ENCODE measurements at regions not wholly inside any gene's neighbourhood (a gene's known extent, or its start where the extent isn't known, plus 50 kb on each side); places are given as distances from the start of the nearest gene placed in this dataset.

DNA sequence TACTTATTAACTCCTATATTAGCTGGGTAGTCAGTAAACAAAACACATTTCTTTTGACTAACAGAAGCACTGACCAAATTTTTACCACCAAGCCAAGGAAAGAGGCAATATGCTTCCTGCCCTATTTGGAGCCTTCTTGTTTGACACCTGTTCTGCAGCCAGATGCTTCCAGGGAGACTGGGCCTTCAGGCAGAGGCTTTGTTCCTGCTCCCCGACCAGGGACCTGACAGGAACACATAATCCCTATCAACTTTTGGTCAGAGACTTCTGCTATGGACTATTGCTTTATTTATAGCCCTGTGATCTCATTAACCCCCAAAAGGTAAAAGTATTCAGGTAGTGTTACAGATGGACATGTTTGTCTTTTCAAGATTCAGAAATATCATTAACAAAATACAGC, 541.3 kb downstream of the NTRK3 start:
- no peak overlapping the region for H3K23ac ChIP-seq (ENCODE audit: low read depth, low read length)
- no CpG with 5 or more reads among the region's 1 CpG for WGBS, 2 experiments (ENCODE audit: extremely low coverage in 2 of 2, insufficient read length in 1 of 2)
- H2AK9ac ChIP-seq (replicated peaks; ENCODE audit: low read depth, low read length, poor library complexity) = no peak overlapping the region
- H3K9me1 ChIP-seq (ENCODE audit: insufficient read depth, low read length) = no peaks in the 10 kb centered on the region
- TF ChIP-seq POLR2A (IDR thresholded peaks at IDR 0.05; ENCODE audit: low read depth, low read length) = no peak
- no peak for TF ChIP-seq CHD1 (IDR thresholded peaks at IDR 0.05; ENCODE audit: low read depth, low read length)
- TF ChIP-seq SMC3 (IDR thresholded peaks at IDR 0.05; ENCODE audit: low read depth, low read length) = no peak
- TF ChIP-seq RFX5 (IDR thresholded peaks at IDR 0.05; ENCODE audit: low read depth, low read length) = no peak
- TF ChIP-seq FOS (IDR thresholded peaks at IDR 0.05; ENCODE audit: low read depth, low read length) = no peak
- TF ChIP-seq, protein P1, sequence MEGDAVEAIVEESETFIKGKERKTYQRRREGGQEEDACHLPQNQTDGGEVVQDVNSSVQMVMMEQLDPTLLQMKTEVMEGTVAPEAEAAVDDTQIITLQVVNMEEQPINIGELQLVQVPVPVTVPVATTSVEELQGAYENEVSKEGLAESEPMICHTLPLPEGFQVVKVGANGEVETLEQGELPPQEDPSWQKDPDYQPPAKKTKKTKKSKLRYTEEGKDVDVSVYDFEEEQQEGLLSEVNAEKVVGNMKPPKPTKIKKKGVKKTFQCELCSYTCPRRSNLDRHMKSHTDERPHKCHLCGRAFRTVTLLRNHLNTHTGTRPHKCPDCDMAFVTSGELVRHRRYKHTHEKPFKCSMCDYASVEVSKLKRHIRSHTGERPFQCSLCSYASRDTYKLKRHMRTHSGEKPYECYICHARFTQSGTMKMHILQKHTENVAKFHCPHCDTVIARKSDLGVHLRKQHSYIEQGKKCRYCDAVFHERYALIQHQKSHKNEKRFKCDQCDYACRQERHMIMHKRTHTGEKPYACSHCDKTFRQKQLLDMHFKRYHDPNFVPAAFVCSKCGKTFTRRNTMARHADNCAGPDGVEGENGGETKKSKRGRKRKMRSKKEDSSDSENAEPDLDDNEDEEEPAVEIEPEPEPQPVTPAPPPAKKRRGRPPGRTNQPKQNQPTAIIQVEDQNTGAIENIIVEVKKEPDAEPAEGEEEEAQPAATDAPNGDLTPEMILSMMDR (conservative IDR thresholded peaks at IDR 0.05; ENCODE audit: low read depth, low read length) = no peak
- no peak for TF ChIP-seq RCOR1 (IDR thresholded peaks at IDR 0.05; ENCODE audit: insufficient replicate concordance, low read length)
- TF ChIP-seq, protein P2, sequence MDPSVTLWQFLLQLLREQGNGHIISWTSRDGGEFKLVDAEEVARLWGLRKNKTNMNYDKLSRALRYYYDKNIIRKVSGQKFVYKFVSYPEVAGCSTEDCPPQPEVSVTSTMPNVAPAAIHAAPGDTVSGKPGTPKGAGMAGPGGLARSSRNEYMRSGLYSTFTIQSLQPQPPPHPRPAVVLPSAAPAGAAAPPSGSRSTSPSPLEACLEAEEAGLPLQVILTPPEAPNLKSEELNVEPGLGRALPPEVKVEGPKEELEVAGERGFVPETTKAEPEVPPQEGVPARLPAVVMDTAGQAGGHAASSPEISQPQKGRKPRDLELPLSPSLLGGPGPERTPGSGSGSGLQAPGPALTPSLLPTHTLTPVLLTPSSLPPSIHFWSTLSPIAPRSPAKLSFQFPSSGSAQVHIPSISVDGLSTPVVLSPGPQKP (IDR thresholded peaks at IDR 0.05; ENCODE audit: borderline replicate concordance, low read depth, low read length) = no peak
- TF ChIP-seq MXI1 (IDR thresholded peaks at IDR 0.05; ENCODE audit: borderline replicate concordance, low read depth, low read length) = no peak
- no peak overlapping the region for H3K27ac ChIP-seq (ENCODE audit: insufficient read depth, low read length)
- no peak overlapping the region for H4K8ac ChIP-seq (ENCODE audit: low read depth in 2 of 2, low read length in 2 of 2)
- no peak overlapping the region for H3K4ac ChIP-seq (ENCODE audit: low read depth, low read length)
- no peak overlapping the region for H2BK5ac ChIP-seq (ENCODE audit: low read depth, low read length, poor library complexity, severe bottlenecking)
- H2BK15ac ChIP-seq (ENCODE audit: low read depth, low read length) = no peak overlapping the region
- ATAC-seq (ENCODE audit: low read depth) (no peak), DNase-seq (no peak)
- H2AK5ac ChIP-seq (ENCODE audit: low read depth, low read length) = no peak overlapping the region
- intact Hi-C loops (cut with micrococcal nuclease) = no loop called here
- no peaks in the 10 kb centered on the region for H3K36me3 ChIP-seq (ENCODE audit: control insufficient read depth, insufficient read depth, low read length)
- H3K4me3 ChIP-seq (ENCODE audit: insufficient read depth, low read depth, low read length) = no peak overlapping the region
- H2AFZ ChIP-seq (replicated peaks; ENCODE audit: low read length, poor library complexity) = no peak overlapping the region
- no peak overlapping the region for H4K5ac ChIP-seq (ENCODE audit: low read depth, low read length)
- H3K4me2 ChIP-seq (ENCODE audit: low read depth, low read length) = no peak overlapping the region
- no peaks in the 10 kb centered on the region for H3K27me3 ChIP-seq (ENCODE audit: control insufficient read depth, insufficient read depth, low read length)
- no peak overlapping the region for H4K91ac ChIP-seq (ENCODE audit: insufficient read depth, low read depth, low read length)
- BruUV-seq (replicated peaks) = no TSS peak
- no peaks in the 10 kb centered on the region for H3K4me1 ChIP-seq (ENCODE audit: control insufficient read depth, insufficient read depth, low read length)
- H3K18ac ChIP-seq (ENCODE audit: low read depth, low read length) = no peak overlapping the region
- H3K79me1 ChIP-seq (ENCODE audit: low read depth in 1 of 2, low read length in 2 of 2) = no peaks in the 10 kb centered on the region
- no peaks in the 10 kb centered on the region for H3K9me3 ChIP-seq (ENCODE audit: control insufficient read depth, insufficient read depth, low read length)
- CTCF ChIA-PET = no interaction called here
- no peak overlapping the region for H3K56ac ChIP-seq (ENCODE audit: extremely low read depth, insufficient read depth, low read length)
- no peaks in the 10 kb centered on the region for H4K20me1 ChIP-seq (ENCODE audit: insufficient read depth, low read length)
- POLR2A ChIA-PET (ENCODE audit: unreplicated experiment) = no interaction called here
- H3K9ac ChIP-seq (ENCODE audit: low read depth, low read length) = no peak overlapping the region
- H2BK20ac ChIP-seq (ENCODE audit: low read depth, low read length) = no peak overlapping the region
- no peak overlapping the region for H2BK120ac ChIP-seq (ENCODE audit: low read depth, low read length)
- dilution Hi-C loops (cut with HindIII; ENCODE audit: low sequenced_read_pairs, unreplicated experiment) = no loop called here
- in situ Hi-C loops (cut with MboI; ENCODE audit: low sequenced_read_pairs) = no loop called here
- H3K14ac ChIP-seq (replicated peaks; ENCODE audit: low read depth, low read length) = no peak overlapping the region
